GM06990 (cell line): ENCODE measurements at regions not wholly inside any gene's neighbourhood (a gene's known extent, or its start where the extent isn't known, plus 50 kb on each side); places are given as distances from the start of the nearest gene placed in this dataset.

ENCODE experiments used
- DNase-seq: peaks from one replicate; pipeline ENCODE4 v3.0.0-alpha.2; 2011; ENCODE audit not compliant: insufficient read length; ENCODE audit errors: extremely low read depth
- H3K27me3 ChIP-seq: replicated peaks from 2 replicates; pipeline ENCODE4 v1.6.0; 2011; ENCODE audit warnings: low read length; ENCODE audit not compliant: control insufficient read depth, insufficient read depth
- H3K36me3 ChIP-seq: 2 replicates; pipeline ENCODE4 v1.5.1; 2011; ENCODE audit warnings: low read length; ENCODE audit not compliant: control insufficient read depth, insufficient read depth
- H3K4me3 ChIP-seq: replicated peaks from 2 replicates; pipeline ENCODE4 v1.5.1; 2011; ENCODE audit warnings: low read depth, mild to moderate bottlenecking, control low read depth, low read length
- TF ChIP-seq, protein P1 (sequence below): IDR thresholded peaks from 2 replicates; pipeline ENCODE4 v1.5.1; 2011; ENCODE audit warnings: low read length, control low read depth, mild to moderate bottlenecking, inconsistent platforms; ENCODE audit not compliant: insufficient read depth, poor library complexity, severe bottlenecking

DNA sequence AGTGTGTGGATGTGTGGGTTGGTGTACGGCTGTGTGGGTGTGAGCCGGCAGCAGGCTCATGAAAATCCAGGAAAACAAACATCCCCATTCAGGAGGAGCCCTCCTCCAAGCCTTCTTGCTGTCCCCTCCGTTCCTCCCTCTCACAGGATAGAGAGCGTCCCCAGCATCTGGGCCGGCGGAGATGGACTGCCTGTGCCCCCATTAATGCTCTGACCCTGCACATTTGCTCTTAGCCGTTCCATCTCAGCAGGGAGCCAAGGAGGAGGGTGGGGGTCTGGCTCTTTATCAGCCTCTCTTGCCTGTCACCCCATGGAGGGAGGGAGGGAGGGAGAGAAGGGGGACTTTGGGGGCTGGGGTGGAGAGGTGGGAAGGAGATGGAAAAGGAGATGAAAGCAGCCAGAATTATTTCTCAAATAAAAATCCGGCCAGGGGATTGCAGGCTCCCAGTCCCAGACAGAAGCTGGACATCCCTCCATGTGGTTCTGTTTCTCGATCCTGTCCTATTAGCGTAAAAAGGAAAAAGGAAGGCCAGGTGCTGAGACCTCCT lies 240.0 kb upstream of the ZFHX3 start:
- H3K27me3 ChIP-seq, result no peaks in the 10 kb centered on the region

DNA sequence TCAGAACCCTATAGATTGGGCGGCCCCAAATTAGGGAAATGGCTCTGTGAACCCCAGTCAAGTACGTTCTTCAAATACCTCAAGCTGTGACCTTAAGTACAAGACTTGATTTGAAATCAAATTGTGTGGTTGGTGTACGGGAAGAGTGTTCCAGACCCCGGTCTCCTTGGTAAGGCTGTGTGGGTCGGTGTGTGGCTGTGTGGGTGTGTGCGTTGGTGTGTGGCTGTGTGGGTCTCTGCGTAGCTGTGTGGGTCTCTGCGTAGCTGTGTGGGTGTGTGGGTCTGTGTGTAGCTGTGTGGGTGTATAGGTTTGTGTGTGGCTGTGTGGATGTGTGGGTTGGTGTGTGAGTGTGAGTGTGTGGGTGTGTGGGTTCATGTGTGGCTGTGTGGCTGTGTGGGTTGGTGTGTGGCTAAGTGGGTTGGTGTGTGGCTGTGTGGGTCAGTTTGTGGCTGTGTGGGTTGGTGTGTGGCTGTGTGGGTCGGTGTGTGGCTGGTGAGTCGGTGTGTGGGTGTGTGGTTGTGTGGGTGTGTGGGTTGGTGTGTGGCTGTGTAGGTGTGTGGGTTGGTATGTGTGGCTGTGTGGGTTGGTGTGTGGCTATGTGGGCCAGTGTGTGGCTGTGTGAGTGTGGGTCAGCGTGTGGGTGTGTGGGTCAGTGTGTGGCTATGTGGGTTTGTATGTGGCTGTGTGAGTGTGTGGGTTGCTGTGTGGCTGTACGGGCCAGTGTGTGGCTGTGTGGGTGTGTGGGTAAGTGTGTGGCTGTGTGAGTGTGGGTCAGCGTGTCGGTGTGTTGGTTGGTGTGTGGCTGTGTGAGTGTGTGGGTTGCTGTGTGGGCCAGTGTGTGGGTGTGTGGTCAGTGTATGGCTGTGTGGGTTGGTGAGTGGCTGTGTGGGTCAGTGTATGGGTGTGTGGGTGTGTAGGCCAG lies 238.7 kb upstream of the ZFHX3 start:
- Histone ChIP-seq H3K36me3 (no peaks in the 10 kb centered on the region), H3K27me3 (no peaks in the 10 kb centered on the region), H3K4me3 (no peak overlapping the region)
- TF ChIP-seq, protein P1, sequence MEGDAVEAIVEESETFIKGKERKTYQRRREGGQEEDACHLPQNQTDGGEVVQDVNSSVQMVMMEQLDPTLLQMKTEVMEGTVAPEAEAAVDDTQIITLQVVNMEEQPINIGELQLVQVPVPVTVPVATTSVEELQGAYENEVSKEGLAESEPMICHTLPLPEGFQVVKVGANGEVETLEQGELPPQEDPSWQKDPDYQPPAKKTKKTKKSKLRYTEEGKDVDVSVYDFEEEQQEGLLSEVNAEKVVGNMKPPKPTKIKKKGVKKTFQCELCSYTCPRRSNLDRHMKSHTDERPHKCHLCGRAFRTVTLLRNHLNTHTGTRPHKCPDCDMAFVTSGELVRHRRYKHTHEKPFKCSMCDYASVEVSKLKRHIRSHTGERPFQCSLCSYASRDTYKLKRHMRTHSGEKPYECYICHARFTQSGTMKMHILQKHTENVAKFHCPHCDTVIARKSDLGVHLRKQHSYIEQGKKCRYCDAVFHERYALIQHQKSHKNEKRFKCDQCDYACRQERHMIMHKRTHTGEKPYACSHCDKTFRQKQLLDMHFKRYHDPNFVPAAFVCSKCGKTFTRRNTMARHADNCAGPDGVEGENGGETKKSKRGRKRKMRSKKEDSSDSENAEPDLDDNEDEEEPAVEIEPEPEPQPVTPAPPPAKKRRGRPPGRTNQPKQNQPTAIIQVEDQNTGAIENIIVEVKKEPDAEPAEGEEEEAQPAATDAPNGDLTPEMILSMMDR, result no peak
- no peak for DNase-seq

More for the DNA sequence above, 240.0 kb upstream of the ZFHX3 start:
- no peak for DNase-seq
- no peaks in the 10 kb centered on the region for H3K36me3 ChIP-seq
- no peak overlapping the region for H3K4me3 ChIP-seq
- TF ChIP-seq, protein P1, result no peak

DNA sequence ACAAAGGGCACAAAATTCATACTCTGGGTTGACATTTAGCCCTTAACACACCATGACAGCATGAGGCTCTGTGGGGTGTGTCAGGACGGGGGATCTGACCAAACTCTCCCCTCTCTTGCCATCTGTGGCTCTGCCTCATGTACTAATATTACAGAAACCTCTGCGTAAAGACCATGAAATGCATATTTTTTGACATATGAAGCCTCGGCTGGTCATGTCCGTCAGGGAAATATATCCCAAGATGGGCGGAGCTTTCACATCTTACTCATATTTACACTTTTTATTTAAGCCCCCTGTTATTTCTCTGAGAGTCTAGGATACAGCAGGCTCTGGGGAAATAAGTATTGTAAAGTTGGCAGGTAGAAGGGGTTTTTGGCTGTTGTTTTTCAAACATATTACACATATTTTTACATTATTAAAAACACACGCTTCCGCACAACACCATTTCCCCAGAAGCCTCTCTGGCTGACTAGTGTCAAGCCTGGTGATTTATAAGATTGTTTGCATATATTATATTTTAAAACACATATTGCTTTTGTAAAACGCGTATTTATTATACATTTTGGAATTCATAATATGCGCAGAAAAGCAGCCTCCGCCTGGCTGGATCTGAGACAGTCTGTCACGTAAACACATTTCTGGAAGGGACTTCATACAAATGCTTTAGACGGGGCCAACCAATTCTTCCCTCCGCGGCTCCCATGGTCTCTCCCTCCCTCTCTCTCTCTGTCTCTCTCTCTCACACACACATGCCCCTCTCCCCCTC lies 237.7 kb upstream of the ZFHX3 start:
- TF ChIP-seq, protein P1, result no peak
- no peak for DNase-seq
- Histone ChIP-seq H3K27me3 (no peaks in the 10 kb centered on the region), H3K36me3 (no peaks in the 10 kb centered on the region), H3K4me3 (no peak overlapping the region)

DNA sequence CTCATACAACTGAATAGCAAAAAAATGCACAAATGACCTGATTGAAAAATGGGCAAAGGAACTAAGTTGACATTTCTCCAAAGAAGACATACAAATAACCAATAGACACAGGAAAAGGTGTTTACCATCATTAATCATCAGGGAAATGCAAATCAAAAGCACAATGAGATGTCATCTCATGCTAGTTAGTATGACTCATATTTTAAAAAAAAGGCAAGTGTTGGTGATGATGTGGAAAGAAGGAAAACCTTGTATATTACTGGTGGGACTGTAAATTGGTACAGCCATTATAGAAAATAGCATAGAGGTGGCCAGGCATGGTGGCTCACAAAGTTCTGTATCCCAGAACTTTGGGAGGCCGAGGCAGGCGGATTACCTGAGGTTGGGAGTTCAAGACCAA lies 232.5 kb upstream of the ZFHX3 start:
- no peak for DNase-seq
- Histone ChIP-seq H3K4me3 (no peak overlapping the region), H3K27me3 (no peaks in the 10 kb centered on the region), H3K36me3 (no peaks in the 10 kb centered on the region)
- TF ChIP-seq, protein P1, result no peak

DNA sequence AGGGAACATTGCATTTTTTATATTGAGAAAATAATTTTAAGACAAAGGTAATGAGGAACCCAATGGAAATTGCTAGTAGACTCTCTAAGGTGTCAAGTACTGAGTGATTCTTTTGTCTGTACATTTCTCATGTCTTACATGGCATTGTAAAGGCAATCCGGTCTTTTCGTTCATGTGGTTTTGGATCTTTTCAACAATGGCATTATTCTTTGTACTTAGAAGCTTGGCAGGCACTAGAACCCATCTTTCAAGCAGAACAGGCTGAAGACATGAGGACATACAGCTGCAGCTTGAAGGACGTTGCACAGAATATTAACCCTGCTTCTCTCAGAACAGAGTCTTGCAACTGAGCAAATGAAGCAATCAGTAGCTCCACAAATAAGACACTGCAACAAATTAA lies 231.5 kb upstream of the ZFHX3 start:
- Histone ChIP-seq H3K36me3 (no peaks in the 10 kb centered on the region), H3K27me3 (no peaks in the 10 kb centered on the region), H3K4me3 (no peak overlapping the region)
- no peak for DNase-seq
- TF ChIP-seq, protein P1, result no peak
